Activated CD4-positive, alpha-beta T cell treated with anti-CD3 and anti-CD28 coated beads, Interleukin-2, amount 10 ng/mL, durations not matched to agents 24 days and 14 days (primary cell): ENCODE measurements at regions not wholly inside any gene's neighbourhood (a gene's known extent, or its start where the extent isn't known, plus 50 kb on each side); places are given as distances from the start of the nearest gene placed in this dataset.

ENCODE experiments used
- DNase-seq: peaks from one replicate; pipeline ENCODE4 v3.0.0; 2022
- H3K27ac Mint-ChIP-seq: one replicate; pipeline ENCODE4 v1.8.0; 2022; ENCODE audit warnings: mild to moderate bottlenecking, mixed read lengths
- H3K27me3 Mint-ChIP-seq: one replicate; pipeline ENCODE4 v1.8.0; 2022; ENCODE audit warnings: mixed read lengths
- H3K36me3 Mint-ChIP-seq: one replicate; pipeline ENCODE4 v1.8.0; 2022; ENCODE audit warnings: low read depth, mild to moderate bottlenecking, mixed read lengths
- H3K4me1 Mint-ChIP-seq: one replicate; pipeline ENCODE4 v1.8.0; 2021; ENCODE audit warnings: mixed read lengths
- H3K4me3 Mint-ChIP-seq: one replicate; pipeline ENCODE4 v1.8.0; 2022; ENCODE audit warnings: mild to moderate bottlenecking, moderate library complexity, mixed read lengths
- H3K9me3 Mint-ChIP-seq: one replicate; pipeline ENCODE4 v1.8.0; 2021; ENCODE audit warnings: mixed read lengths
- intact Hi-C: fragments of 100-400 bp; cut with micrococcal nuclease; formaldehyde crosslinking; loops from one replicate; pipeline ENCODE4 v1.15.1; 2023

GRCh38 chr5:27414099-27414498 is 375.7 kb upstream of the CDH9 start:
- Mint-ChIP-seq H3K4me1 (no peaks in the 10 kb centered on the region), H3K4me3 (no peak overlapping the region), H3K27me3 (no peaks in the 10 kb centered on the region), H3K36me3 (no peaks in the 10 kb centered on the region), H3K27ac (no peak overlapping the region), H3K9me3 (peaks cover 15% of the 10 kb centered on the region)
- no peak for DNase-seq
- intact Hi-C loops = no loop called here

GRCh38 chr5:27412384-27412783 is 374.0 kb upstream of the CDH9 start:
- H3K4me3 Mint-ChIP-seq = no peak overlapping the region
- no peaks in the 10 kb centered on the region for H3K36me3 Mint-ChIP-seq
- H3K4me1 Mint-ChIP-seq = no peaks in the 10 kb centered on the region
- no peak overlapping the region for H3K27ac Mint-ChIP-seq
- H3K27me3 Mint-ChIP-seq = no peaks in the 10 kb centered on the region
- intact Hi-C loops = no loop called here
- peaks cover 15% of the 10 kb centered on the region for H3K9me3 Mint-ChIP-seq
- no peak for DNase-seq

GRCh38 chr5:27406020-27406419 is 367.6 kb upstream of the CDH9 start:
- no peaks in the 10 kb centered on the region for H3K4me1 Mint-ChIP-seq
- no peak overlapping the region for H3K4me3 Mint-ChIP-seq
- H3K27ac Mint-ChIP-seq = no peak overlapping the region
- H3K27me3 Mint-ChIP-seq = no peaks in the 10 kb centered on the region
- peaks cover 8% of the 10 kb centered on the region for H3K9me3 Mint-ChIP-seq
- intact Hi-C loops = no loop called here
- DNase-seq = no peak
- no peaks in the 10 kb centered on the region for H3K36me3 Mint-ChIP-seq

GRCh38 chr5:27403243-27403882 is 365.0 kb upstream of the CDH9 start:
- H3K4me3 Mint-ChIP-seq = no peak overlapping the region
- no peaks in the 10 kb centered on the region for H3K36me3 Mint-ChIP-seq
- intact Hi-C loops = no loop called here
- peaks cover 8% of the 10 kb centered on the region for H3K9me3 Mint-ChIP-seq
- H3K27ac Mint-ChIP-seq = no peak overlapping the region
- no peaks in the 10 kb centered on the region for H3K4me1 Mint-ChIP-seq
- no peak for DNase-seq
- H3K27me3 Mint-ChIP-seq = no peaks in the 10 kb centered on the region

GRCh38 chr5:27402828-27403227 is 364.4 kb upstream of the CDH9 start:
- DNase-seq = no peak
- H3K27ac Mint-ChIP-seq = no peak overlapping the region
- intact Hi-C loops = no loop called here

GRCh38 chr5:27396998-27397397 is 358.6 kb upstream of the CDH9 start:
- DNase-seq = no peak
- H3K36me3 Mint-ChIP-seq = no peaks in the 10 kb centered on the region
- intact Hi-C loops = no loop called here
- no peak overlapping the region for H3K4me3 Mint-ChIP-seq
- H3K9me3 Mint-ChIP-seq = peaks cover 6% of the 10 kb centered on the region
- H3K27me3 Mint-ChIP-seq = no peaks in the 10 kb centered on the region
- H3K27ac Mint-ChIP-seq = no peak overlapping the region
- H3K4me1 Mint-ChIP-seq = no peaks in the 10 kb centered on the region

More at GRCh38 chr5:27402828-27403227, 364.4 kb upstream of the CDH9 start:
- Mint-ChIP-seq H3K36me3 (no peaks in the 10 kb centered on the region), H3K9me3 (peaks cover 8% of the 10 kb centered on the region), H3K4me3 (no peak overlapping the region), H3K27me3 (no peaks in the 10 kb centered on the region), H3K4me1 (no peaks in the 10 kb centered on the region)

GRCh38 chr5:27392716-27393115 is 354.3 kb upstream of the CDH9 start:
- no peaks in the 10 kb centered on the region for H3K4me1 Mint-ChIP-seq
- peaks cover 3% of the 10 kb centered on the region for H3K9me3 Mint-ChIP-seq
- H3K36me3 Mint-ChIP-seq = no peaks in the 10 kb centered on the region
- H3K4me3 Mint-ChIP-seq = no peak overlapping the region
- DNase-seq = no peak
- no peaks in the 10 kb centered on the region for H3K27me3 Mint-ChIP-seq
- H3K27ac Mint-ChIP-seq = no peak overlapping the region
- intact Hi-C loops = no loop called here

- DNase-seq = no peak
- no peaks in the 10 kb centered on the region for H3K4me1 Mint-ChIP-seq
- no peaks in the 10 kb centered on the region for H3K27me3 Mint-ChIP-seq
- intact Hi-C loops = no loop called here
- H3K4me3 Mint-ChIP-seq = no peak overlapping the region
- H3K36me3 Mint-ChIP-seq = no peaks in the 10 kb centered on the region
- no peak overlapping the region for H3K27ac Mint-ChIP-seq
- H3K9me3 Mint-ChIP-seq = peaks cover 3% of the 10 kb centered on the region
Observed at GRCh38 chr5:27389696-27390095, 351.3 kb upstream of the CDH9 start.

- H3K4me3 Mint-ChIP-seq = no peak overlapping the region
- intact Hi-C loops = no loop called here
- no peaks in the 10 kb centered on the region for H3K27me3 Mint-ChIP-seq
- H3K36me3 Mint-ChIP-seq = no peaks in the 10 kb centered on the region
- no peaks in the 10 kb centered on the region for H3K4me1 Mint-ChIP-seq
- no peak for DNase-seq
- H3K9me3 Mint-ChIP-seq = peaks cover 3% of the 10 kb centered on the region
- H3K27ac Mint-ChIP-seq = no peak overlapping the region
Observed at GRCh38 chr5:27388755-27389154, 350.4 kb upstream of the CDH9 start.

GRCh38 chr5:27387535-27388073 is 349.2 kb upstream of the CDH9 start:
- Mint-ChIP-seq H3K27ac (no peak overlapping the region), H3K36me3 (no peaks in the 10 kb centered on the region), H3K4me3 (no peak overlapping the region), H3K9me3 (no peaks in the 10 kb centered on the region), H3K4me1 (no peaks in the 10 kb centered on the region), H3K27me3 (no peaks in the 10 kb centered on the region)
- DNase-seq = no peak
- intact Hi-C loops = no loop called here

- DNase-seq = no peak
- intact Hi-C loops = no loop called here
- no peaks in the 10 kb centered on the region for H3K27me3 Mint-ChIP-seq
- no peaks in the 10 kb centered on the region for H3K36me3 Mint-ChIP-seq
- no peak overlapping the region for H3K4me3 Mint-ChIP-seq
- no peaks in the 10 kb centered on the region for H3K9me3 Mint-ChIP-seq
- H3K27ac Mint-ChIP-seq = no peak overlapping the region
- H3K4me1 Mint-ChIP-seq = no peaks in the 10 kb centered on the region
Observed at GRCh38 chr5:27381686-27382085, 343.3 kb upstream of the CDH9 start.

- no peaks in the 10 kb centered on the region for H3K36me3 Mint-ChIP-seq
- H3K27ac Mint-ChIP-seq = no peak overlapping the region
- intact Hi-C loops = no loop called here
- no peaks in the 10 kb centered on the region for H3K27me3 Mint-ChIP-seq
- H3K4me3 Mint-ChIP-seq = no peak overlapping the region
- H3K9me3 Mint-ChIP-seq = no peaks in the 10 kb centered on the region
- no peak for DNase-seq
- no peaks in the 10 kb centered on the region for H3K4me1 Mint-ChIP-seq
Observed at GRCh38 chr5:27377626-27378025, 339.2 kb upstream of the CDH9 start.

- no peak for DNase-seq
- Mint-ChIP-seq H3K36me3 (no peaks in the 10 kb centered on the region), H3K4me3 (no peak overlapping the region), H3K4me1 (no peaks in the 10 kb centered on the region), H3K27ac (no peak overlapping the region), H3K27me3 (no peaks in the 10 kb centered on the region), H3K9me3 (peaks cover 11% of the 10 kb centered on the region)
- intact Hi-C loops = no loop called here
Observed at GRCh38 chr5:27353970-27354369, 315.6 kb upstream of the CDH9 start.

GRCh38 chr5:27353540-27353939 is 315.2 kb upstream of the CDH9 start:
- no peak overlapping the region for H3K27ac Mint-ChIP-seq
- H3K9me3 Mint-ChIP-seq = peaks cover 12% of the 10 kb centered on the region
- H3K36me3 Mint-ChIP-seq = no peaks in the 10 kb centered on the region
- no peaks in the 10 kb centered on the region for H3K4me1 Mint-ChIP-seq
- no peak overlapping the region for H3K4me3 Mint-ChIP-seq
- no peak for DNase-seq
- no peaks in the 10 kb centered on the region for H3K27me3 Mint-ChIP-seq
- intact Hi-C loops = no loop called here

- peaks cover 6% of the 10 kb centered on the region for H3K9me3 Mint-ChIP-seq
- H3K27me3 Mint-ChIP-seq = no peaks in the 10 kb centered on the region
- no peak for DNase-seq
- H3K36me3 Mint-ChIP-seq = no peaks in the 10 kb centered on the region
- intact Hi-C loops = no loop called here
- H3K4me1 Mint-ChIP-seq = no peaks in the 10 kb centered on the region
- no peak overlapping the region for H3K4me3 Mint-ChIP-seq
- H3K27ac Mint-ChIP-seq = no peak overlapping the region
Observed at GRCh38 chr5:27341342-27341741, 303.0 kb upstream of the CDH9 start.
